GM10266 (cell line): ENCODE measurements at regions not wholly inside any gene's neighbourhood (a gene's known extent, or its start where the extent isn't known, plus 50 kb on each side); places are given as distances from the start of the nearest gene placed in this dataset.

Source experiments
- DNase-seq: peaks from one replicate; pipeline ENCODE4 v3.0.0; 2012; ENCODE audit errors: extremely low spot score
- TF ChIP-seq, protein P1 (sequence below): IDR thresholded peaks from 2 replicates; pipeline ENCODE4 v1.5.1; 2012; ENCODE audit warnings: mild to moderate bottlenecking, low read depth; ENCODE audit not compliant: control insufficient read depth, insufficient read depth; ENCODE audit errors: missing control alignments

DNA sequence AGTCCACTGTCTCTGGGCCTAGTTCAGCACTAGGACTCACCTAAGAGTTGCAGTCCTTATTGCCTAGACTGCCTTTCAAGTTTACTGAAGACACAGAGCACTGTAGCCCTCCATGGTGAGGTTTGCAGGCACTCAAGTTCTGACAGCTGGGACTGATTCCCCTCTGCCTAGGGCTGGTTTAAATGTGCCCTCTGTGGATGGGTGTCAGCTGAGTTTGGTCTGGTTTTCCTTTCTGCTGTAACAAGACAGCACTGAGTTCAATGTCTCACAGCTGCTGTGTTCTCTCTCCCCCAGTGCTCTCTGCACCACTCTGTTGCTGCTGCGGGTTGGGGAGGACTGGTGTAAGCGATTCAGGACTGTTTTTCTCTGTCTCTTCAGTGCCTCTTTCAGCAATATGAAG, 75.2 kb upstream of the C1orf21 start:
- DNase-seq, result no peak
- TF ChIP-seq, protein P1, sequence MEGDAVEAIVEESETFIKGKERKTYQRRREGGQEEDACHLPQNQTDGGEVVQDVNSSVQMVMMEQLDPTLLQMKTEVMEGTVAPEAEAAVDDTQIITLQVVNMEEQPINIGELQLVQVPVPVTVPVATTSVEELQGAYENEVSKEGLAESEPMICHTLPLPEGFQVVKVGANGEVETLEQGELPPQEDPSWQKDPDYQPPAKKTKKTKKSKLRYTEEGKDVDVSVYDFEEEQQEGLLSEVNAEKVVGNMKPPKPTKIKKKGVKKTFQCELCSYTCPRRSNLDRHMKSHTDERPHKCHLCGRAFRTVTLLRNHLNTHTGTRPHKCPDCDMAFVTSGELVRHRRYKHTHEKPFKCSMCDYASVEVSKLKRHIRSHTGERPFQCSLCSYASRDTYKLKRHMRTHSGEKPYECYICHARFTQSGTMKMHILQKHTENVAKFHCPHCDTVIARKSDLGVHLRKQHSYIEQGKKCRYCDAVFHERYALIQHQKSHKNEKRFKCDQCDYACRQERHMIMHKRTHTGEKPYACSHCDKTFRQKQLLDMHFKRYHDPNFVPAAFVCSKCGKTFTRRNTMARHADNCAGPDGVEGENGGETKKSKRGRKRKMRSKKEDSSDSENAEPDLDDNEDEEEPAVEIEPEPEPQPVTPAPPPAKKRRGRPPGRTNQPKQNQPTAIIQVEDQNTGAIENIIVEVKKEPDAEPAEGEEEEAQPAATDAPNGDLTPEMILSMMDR, result no peak

DNA sequence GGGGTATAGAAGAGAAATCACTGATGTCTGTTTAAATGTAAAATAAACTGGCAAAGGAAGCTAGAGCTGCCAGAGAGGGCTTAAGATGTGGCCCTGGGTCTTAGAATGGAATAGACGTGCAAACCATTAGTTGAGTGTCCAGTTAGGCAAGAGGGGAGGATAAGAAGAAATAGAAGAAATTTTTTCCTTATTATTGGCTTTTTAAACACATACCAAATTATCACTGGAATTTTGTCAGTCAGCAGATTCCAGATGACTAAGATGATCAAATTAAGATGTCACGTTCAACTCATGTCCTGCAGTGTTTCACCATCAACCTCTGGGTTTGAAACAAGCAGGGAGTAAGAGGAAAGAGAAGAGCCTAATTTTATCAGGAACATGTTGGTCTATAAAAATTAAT, 71.6 kb upstream of the C1orf21 start:
- TF ChIP-seq, protein P1, result no peak

DNA sequence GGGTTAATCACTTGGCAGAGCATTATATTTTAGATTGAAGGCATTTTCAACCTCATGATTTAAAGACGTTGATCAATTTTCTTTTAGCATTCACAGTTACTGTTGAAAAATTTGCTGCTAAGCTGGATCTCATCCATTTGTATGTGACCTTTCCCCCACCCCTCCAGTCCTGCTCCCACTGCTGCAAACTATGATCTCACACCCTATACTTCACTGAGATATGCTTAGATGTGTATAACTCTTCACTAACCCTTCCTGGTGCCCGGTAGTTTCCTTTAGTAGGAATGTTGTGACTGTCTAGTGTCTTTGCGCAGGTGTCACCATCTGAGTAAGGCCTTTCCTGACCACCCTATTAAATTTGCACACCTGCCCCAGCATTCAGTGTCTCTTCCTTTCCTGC, 67.0 kb upstream of the C1orf21 start:
- no peak for DNase-seq
- TF ChIP-seq, protein P1, result no peak

More for the DNA sequence above, 71.6 kb upstream of the C1orf21 start:
- no peak for DNase-seq

DNA sequence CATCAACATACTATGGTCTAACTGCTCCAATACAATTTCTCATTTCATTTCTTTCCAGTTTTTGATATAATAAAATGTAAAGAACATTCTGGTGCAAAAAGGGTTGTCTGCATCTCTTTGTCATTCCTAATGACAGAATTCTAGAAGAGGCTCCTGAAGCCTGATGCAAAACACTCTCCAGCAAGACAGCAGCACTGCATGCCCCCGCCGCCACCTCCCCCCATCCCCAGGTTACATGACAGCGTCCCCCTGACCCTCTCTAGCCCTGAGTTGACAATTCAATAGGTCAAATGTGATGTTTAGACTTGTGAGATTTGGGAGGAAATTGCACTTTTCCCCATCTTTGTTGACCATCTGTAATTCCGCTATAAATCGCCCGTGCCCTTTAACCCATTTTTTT, 64.6 kb upstream of the C1orf21 start:
- TF ChIP-seq, protein P1, result no peak
- no peak for DNase-seq

DNA sequence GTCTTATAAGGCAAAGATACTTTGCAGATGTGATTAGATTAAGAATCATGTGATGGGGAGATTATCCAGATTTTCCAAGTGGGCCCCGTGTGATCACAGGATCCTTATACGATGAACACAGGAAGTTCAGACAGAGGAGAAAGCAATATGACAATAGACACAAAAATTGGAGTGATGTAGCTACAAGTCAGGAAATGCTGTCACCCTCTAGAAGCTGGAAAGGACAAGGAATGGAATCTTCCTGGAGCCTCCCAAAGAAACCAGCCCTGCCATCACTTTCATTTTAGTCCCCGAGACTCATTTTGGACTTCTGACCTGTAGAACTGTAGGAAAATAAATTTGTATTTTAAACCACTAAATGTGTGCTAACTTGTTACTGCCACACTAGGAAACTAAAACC, 61.9 kb upstream of the C1orf21 start:
- TF ChIP-seq, protein P1, result no peak
- no peak for DNase-seq

DNA sequence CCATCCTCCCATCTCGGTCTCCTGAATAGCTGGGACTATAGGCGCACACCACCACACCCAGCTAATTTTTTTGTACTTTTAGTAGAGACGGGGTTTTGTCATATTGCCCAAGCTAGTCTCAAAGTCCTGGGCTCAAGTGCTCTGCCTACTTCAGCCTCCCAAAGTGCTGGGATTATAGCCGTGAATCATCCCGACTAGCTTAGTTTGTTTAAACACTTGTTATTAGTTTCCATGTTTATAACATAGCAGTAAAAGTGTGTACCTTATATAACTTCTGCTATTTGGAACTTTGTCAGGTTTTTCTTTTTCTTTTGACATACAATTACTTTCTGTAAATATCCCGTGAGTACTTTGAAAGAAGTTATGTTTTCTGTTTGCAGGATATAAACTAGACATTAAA, 60.6 kb upstream of the C1orf21 start:
- no peak for DNase-seq
- TF ChIP-seq, protein P1, result no peak

DNA sequence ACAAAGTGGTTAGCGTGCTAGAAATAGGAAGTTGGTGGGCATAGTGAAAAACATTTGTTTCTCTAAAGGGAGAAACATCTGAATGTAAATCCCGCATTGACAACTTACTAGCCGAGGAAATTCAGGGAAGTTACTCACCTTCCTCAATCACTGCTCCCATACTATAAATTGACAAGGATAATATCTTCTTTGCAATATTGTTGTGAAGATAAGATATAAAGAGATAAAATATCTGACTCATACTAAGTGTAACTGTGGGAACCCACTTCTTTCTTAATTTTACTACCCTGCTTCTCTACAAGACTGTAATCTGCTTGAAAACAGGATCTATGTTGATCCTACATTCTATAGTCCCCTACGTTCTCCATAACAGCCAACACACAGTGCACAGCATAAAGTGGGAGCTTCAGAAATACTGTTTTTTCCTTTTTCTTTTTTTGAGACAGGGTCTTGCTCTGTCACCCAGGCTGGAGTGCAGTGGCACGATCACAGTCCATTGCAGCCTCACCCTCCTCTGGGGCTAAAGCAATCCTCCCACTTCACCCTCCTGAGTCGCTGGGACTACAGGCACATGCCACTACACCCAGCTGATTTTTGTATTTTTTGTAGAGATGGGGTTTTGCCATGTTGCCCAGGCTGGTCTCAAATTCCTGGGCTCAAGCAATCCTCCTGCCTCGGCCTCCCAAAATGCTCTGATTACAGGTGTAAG, 57.4 kb upstream of the C1orf21 start:
- TF ChIP-seq, protein P1, result no peak
- no peak for DNase-seq
